ENCODE measurements at regions not wholly inside any gene's neighbourhood (a gene's known extent, or its start where the extent isn't known, plus 50 kb on each side); places are given as distances from the start of the nearest gene placed in this dataset.
A peak's percentile ranks its signal among the peaks of the same experiment; 100 is the strongest.

DNA sequence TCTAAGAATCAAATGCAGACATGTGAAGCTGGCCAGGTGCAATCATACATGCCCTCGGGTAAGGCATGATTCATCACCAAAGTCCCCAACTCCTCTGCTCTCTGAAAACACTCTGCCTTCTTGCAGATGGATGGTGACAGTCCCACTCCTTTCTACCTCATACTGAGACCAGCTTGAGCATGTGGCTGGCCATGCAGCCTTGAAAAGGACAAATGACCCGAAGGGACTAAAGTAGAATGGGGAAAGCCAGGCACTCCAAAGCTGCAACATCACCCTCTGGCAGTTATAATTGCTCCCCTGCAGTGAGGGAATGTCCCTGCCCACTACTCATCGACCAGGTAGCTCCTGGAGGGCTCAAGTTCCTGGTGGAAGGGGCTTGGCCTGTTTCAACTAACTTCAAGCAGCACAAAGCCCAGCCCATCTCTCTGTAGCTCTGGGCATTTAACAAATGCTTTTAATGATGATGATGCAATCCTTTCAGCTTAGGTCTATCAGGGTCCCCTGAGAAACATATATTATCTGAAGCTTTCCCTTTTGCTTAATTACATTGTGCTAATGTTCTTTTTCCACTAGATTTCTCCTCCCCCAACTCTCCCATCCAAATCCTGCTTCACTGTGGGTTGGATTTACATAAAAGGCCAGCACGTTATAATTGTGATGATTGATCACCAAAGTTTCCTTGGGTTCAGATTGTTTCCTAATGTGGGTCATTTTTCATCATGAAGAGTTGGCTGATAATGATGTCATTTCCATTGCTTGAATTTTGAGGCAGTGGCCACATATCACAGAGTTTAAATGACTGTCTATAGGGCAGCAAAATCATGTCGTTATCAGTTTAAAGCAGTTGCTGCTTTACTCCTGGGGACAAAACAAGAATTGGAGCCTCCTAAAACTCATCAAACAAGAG is 436.5 kb upstream of the SLC30A5 start:
- H3K4me3 ChIP-seq (ENCODE audit: low read depth, low read length), result no peak overlapping the region
- TF ChIP-seq, protein P1, sequence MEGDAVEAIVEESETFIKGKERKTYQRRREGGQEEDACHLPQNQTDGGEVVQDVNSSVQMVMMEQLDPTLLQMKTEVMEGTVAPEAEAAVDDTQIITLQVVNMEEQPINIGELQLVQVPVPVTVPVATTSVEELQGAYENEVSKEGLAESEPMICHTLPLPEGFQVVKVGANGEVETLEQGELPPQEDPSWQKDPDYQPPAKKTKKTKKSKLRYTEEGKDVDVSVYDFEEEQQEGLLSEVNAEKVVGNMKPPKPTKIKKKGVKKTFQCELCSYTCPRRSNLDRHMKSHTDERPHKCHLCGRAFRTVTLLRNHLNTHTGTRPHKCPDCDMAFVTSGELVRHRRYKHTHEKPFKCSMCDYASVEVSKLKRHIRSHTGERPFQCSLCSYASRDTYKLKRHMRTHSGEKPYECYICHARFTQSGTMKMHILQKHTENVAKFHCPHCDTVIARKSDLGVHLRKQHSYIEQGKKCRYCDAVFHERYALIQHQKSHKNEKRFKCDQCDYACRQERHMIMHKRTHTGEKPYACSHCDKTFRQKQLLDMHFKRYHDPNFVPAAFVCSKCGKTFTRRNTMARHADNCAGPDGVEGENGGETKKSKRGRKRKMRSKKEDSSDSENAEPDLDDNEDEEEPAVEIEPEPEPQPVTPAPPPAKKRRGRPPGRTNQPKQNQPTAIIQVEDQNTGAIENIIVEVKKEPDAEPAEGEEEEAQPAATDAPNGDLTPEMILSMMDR (IDR thresholded peaks at IDR 0.05; ENCODE audit: insufficient read depth, low read depth, low read length), result no peak
- no peak for DNase-seq (ENCODE audit: low read depth)

DNA sequence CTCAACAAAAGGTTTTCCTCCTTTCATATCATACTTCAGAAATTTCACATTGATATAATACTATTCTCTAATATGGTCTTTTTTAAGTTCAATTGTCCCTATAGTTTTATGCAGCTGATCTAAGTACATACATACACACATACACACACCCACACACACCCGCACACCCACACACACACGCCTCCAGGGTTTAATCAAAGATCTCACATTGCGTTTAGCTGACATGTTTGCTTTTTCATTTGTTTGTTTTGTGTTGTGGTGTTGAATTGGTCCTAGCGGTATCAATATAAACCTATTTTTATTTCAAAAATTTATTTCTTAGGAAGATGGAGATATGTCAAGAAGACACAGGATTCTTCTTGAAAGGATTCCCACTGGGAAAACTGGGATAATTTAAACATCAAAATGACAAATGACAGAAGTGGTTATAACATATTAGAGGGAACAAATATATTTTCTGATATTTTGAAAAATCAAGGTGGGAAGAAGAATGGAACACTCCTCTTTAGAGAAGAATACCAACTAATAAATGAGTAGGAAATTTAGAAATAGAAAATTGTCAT is 434.9 kb upstream of the SLC30A5 start:
- no peak overlapping the region for H3K4me3 ChIP-seq (ENCODE audit: low read depth, low read length)
- DNase-seq (ENCODE audit: low read depth), result no peak
- TF ChIP-seq, protein P1 (IDR thresholded peaks at IDR 0.05; ENCODE audit: insufficient read depth, low read depth, low read length), result no peak

- no peak for DNase-seq (ENCODE audit: low read depth)
- TF ChIP-seq, protein P1 (IDR thresholded peaks at IDR 0.05; ENCODE audit: insufficient read depth, low read depth, low read length), result no peak
- no peak overlapping the region for H3K4me3 ChIP-seq (ENCODE audit: low read depth, low read length)
These were observed 433.9 kb upstream of the SLC30A5 start for GRCh38 chr5:68659881-68660280.

DNA sequence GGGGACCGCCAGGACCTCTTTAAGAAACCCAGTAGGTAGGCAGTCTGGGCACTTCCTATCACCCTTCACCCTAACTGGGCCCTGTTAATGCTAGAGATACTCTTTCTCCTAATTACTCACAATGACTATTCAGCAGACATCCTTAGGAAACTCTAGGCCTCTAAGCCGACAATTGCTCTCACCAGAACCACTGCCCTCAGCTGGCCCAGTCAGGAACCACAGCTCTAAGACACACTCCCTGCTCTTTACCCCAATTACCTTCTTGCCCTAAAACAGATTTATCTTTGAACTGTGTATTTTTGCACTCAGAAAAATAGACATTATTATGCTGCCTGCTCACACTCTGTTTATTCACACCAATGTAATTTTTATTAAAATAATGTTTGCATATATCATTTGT is 432.6 kb upstream of the SLC30A5 start:
- TF ChIP-seq, protein P1 (IDR thresholded peaks at IDR 0.05; ENCODE audit: insufficient read depth, low read depth, low read length), result peak; percentile 47
- H3K4me3 ChIP-seq (ENCODE audit: low read depth, low read length), result no peak overlapping the region
- no peak for DNase-seq (ENCODE audit: low read depth)

DNA sequence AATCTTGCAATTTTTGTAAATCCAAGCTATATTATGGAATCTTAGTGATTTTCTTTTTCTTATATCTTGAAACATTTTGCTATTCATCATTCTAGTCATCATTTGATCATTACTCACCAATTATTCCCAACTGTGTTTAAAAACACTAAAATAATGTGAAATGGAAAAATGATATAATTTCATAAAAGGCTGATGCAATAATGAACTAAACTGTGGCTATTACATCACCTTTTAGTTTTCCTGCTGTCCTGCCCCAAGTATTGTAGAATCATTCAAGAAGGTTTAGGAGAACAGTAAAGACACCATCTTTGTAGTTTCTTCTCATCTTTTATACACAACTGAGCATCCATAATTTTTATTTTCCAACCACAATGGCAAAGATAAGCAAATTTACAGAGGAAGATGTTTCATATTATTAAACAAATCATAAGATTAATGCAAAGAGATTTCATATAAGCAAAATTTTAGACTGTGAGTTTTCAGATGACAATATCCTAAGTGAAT is 431.0 kb upstream of the SLC30A5 start:
- no peak for DNase-seq (ENCODE audit: low read depth)
- no peak overlapping the region for H3K4me3 ChIP-seq (ENCODE audit: low read depth, low read length)
- TF ChIP-seq, protein P1 (IDR thresholded peaks at IDR 0.05; ENCODE audit: insufficient read depth, low read depth, low read length), result no peak

DNA sequence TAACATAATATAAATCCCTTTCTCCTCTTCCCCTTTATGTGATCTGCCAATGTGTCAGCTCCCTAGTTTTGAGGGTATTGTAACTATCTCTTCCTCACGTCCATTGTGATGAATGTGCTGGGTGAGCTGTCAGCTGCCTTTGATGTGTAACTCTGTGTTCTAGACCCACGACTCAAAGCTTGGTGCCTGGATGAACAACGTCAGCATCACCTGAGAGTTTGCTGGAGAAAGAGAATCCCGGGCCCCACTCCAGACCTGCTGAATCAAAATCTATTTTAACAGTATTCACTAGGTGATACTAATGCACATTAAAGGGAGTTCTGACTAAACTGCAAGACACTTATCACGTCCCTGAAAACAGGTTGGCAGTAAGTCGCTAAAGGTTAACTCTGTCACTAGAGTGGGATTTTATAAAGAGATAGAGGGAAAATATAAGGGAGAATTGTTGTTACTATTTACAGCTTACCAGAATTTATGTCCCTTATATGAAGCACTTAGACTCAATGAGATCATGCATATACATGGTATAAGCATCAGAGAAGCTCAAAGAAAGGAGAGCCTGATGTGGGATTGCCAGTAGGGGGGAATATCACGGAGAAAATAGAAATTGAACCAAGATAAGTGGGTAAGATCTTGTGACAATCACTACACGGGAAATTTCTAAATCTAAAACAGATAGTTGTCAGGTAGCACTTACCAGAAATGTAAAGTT is 423.8 kb upstream of the SLC30A5 start:
- no peak overlapping the region for H3K4me3 ChIP-seq (ENCODE audit: low read depth, low read length)
- TF ChIP-seq, protein P1 (IDR thresholded peaks at IDR 0.05; ENCODE audit: insufficient read depth, low read depth, low read length), result no peak
- no peak for DNase-seq (ENCODE audit: low read depth)

Measured in fibroblast of villous mesenchyme (primary cell).